GM23248 (cell line): ENCODE measurements at regions not wholly inside any gene's neighbourhood (a gene's known extent, or its start where the extent isn't known, plus 50 kb on each side); places are given as distances from the start of the nearest gene placed in this dataset.

ENCODE experiments used
- DNase-seq: peaks from one replicate; pipeline ENCODE4 v3.0.0-alpha.2; 2015
- H2AFZ ChIP-seq: fragments of 200-600 bp; sonication (generic); 2 replicates; pipeline ENCODE4 v1.6.1; 2016; ENCODE audit warnings: antibody characterized with exemption
- H3F3A ChIP-seq: fragments of 200-600 bp; sonication (generic); 2 replicates; pipeline ENCODE4 v1.6.1; 2016; ENCODE audit warnings: mild to moderate bottlenecking, antibody characterized with exemption, mixed run types; ENCODE audit not compliant: insufficient read depth
- H3K27ac ChIP-seq: fragments of 200-600 bp; sonication (generic); 2 replicates; pipeline ENCODE4 v1.5.1; 2016; ENCODE audit warnings: mild to moderate bottlenecking
- H3K27me3 ChIP-seq: fragments of 200-600 bp; sonication (generic); replicated peaks from 2 replicates; pipeline ENCODE4 v1.6.1; 2016; ENCODE audit warnings: mild to moderate bottlenecking; ENCODE audit not compliant: insufficient read depth
- H3K36me3 ChIP-seq: fragments of 200-600 bp; sonication (generic); 2 replicates; pipeline ENCODE4 v1.6.1; 2016; ENCODE audit warnings: low read depth, mild to moderate bottlenecking
- H3K4me1 ChIP-seq: fragments of 200-600 bp; sonication (generic); 2 replicates; pipeline ENCODE4 v1.6.1; 2016; ENCODE audit warnings: mild to moderate bottlenecking; ENCODE audit not compliant: insufficient read depth
- H3K4me2 ChIP-seq: fragments of 200-600 bp; sonication (generic); one replicate; pipeline ENCODE4 v1.6.1; 2016; ENCODE audit warnings: mild to moderate bottlenecking; ENCODE audit not compliant: unreplicated experiment
- H3K4me3 ChIP-seq: fragments of 200-600 bp; sonication (generic); 2 replicates; pipeline ENCODE4 v1.5.1; 2016; ENCODE audit warnings: mild to moderate bottlenecking
- H3K79me2 ChIP-seq: fragments of 200-600 bp; sonication (generic); 2 replicates; pipeline ENCODE4 v1.6.1; 2016; ENCODE audit warnings: mild to moderate bottlenecking; ENCODE audit not compliant: insufficient read depth
- H3K9ac ChIP-seq: fragments of 200-600 bp; sonication (generic); 2 replicates; pipeline ENCODE4 v1.6.1; 2016; ENCODE audit warnings: mild to moderate bottlenecking
- H3K9me2 ChIP-seq: fragments of 200-600 bp; sonication (generic); 2 replicates; pipeline ENCODE4 v1.6.1; 2016; ENCODE audit warnings: mixed run types, mild to moderate bottlenecking, moderate library complexity; ENCODE audit not compliant: insufficient read depth
- H3K9me3 ChIP-seq: fragments of 200-600 bp; sonication (generic); one replicate; pipeline ENCODE4 v1.6.1; 2017; ENCODE audit warnings: low read depth
- H4K20me1 ChIP-seq: fragments of 200-600 bp; sonication (generic); 2 replicates; pipeline ENCODE4 v1.6.0; 2016; ENCODE audit not compliant: insufficient read depth
- EZH2 ChIP-seq: fragments of 200-600 bp; sonication (generic); IDR thresholded peaks from 2 replicates; pipeline ENCODE4 v1.6.1; 2018; ENCODE audit warnings: antibody characterized with exemption, mild to moderate bottlenecking; ENCODE audit not compliant: insufficient read depth, poor library complexity, severe bottlenecking
- EZH2phosphoT487 ChIP-seq: fragments of 200-600 bp; sonication (generic); IDR thresholded peaks from 2 replicates; pipeline ENCODE4 v1.6.1; 2018; ENCODE audit warnings: antibody characterized with exemption, moderate library complexity, mild to moderate bottlenecking, low read depth; ENCODE audit not compliant: insufficient read depth
- WGBS, 2 experiments: methylation state at CpG; one replicate each; pipeline ENCODE4 v1.1.6; 2015 to 2017; ENCODE audit warnings: low lambda C conversion rate in 2 of 2, low coverage in 1 of 2; ENCODE audit errors: missing lambda C conversion rate in 2 of 2; 5-methylcytosine and 5-hydroxymethylcytosine counted together
- in situ Hi-C: fragments of 300-500 bp; cut with MboI; formaldehyde crosslinking; loops from 2 replicates; pipeline ENCODE4 v1.15.0; 2020

DNA sequence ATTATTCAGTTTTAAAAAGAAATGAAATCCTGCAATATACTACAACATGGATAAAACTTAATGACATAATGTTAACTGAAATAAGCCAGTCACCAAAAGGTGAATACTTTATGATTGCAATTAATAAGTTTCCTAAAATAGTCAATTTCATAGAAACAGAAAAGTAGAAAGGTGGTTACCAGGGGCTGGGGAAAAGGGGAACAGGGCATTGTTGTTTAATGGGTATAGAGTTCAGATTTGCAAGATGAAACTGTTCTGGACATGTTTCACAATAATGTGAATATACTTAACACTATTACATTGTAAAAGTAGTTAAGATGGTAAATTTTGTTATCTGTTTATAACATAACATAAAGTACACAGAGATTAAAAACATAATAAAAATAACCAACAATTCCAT lies 550.9 kb downstream of the CCER1 start:
- Histone ChIP-seq H3K9me2 (no peaks in the 10 kb centered on the region), H3K4me1 (no peaks in the 10 kb centered on the region), H3K4me2 (no peak overlapping the region), H4K20me1 (no peaks in the 10 kb centered on the region), H3K4me3 (no peak overlapping the region), H3K36me3 (no peaks in the 10 kb centered on the region), H3F3A (no peaks in the 10 kb centered on the region), H3K27ac (no peak overlapping the region), H3K27me3 (no peaks in the 10 kb centered on the region), H3K79me2 (no peaks in the 10 kb centered on the region), H2AFZ (no peak overlapping the region), H3K9me3 (no peaks in the 10 kb centered on the region), H3K9ac (no peak overlapping the region)
- no peak for DNase-seq
- in situ Hi-C loops = no loop called here
- TF ChIP-seq EZH2phosphoT487 = no peak
- no peak for TF ChIP-seq EZH2

DNA sequence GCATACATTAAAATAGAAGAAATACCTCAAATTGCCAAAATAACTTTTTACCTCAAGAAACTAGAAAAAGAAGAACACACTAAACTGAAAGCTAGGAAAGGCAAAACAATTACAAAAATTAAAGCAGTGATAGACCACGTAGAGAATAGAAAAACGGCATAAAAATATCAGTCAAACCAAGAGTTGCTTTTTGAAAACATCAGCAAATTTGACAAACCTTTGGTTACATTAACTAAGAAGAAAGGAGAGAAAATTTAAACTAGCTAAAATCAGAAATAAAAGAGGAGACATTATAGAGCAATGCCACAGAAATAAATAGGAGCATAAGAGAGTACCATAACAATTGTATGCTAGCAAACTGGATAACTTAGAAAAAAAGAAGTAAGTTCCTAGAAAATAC lies 553.8 kb downstream of the CCER1 start:
- no peaks in the 10 kb centered on the region for H3K27me3 ChIP-seq
- TF ChIP-seq EZH2 (no peak), EZH2phosphoT487 (no peak)
- H3K4me2 ChIP-seq = no peak overlapping the region
- H3K4me3 ChIP-seq = no peak overlapping the region
- no peaks in the 10 kb centered on the region for H4K20me1 ChIP-seq
- no peaks in the 10 kb centered on the region for H3K9me3 ChIP-seq
- no peak overlapping the region for H3K27ac ChIP-seq
- no peaks in the 10 kb centered on the region for H3F3A ChIP-seq
- WGBS, 2 experiments = 63 to 68% methylated on average over 2 of the region's 2 CpGs
- H3K9me2 ChIP-seq = no peaks in the 10 kb centered on the region
- no peaks in the 10 kb centered on the region for H3K4me1 ChIP-seq
- no peak for DNase-seq
- H3K36me3 ChIP-seq = no peaks in the 10 kb centered on the region
- H3K79me2 ChIP-seq = no peaks in the 10 kb centered on the region
- H3K9ac ChIP-seq = no peak overlapping the region
- in situ Hi-C loops = no loop called here
- H2AFZ ChIP-seq = 0 out of 2 replicates have a peak overlapping the region, but pooled peaks have one; percentile 15

GRCh38 chr12:90399357-90399756 lies 555.6 kb downstream of the CCER1 start:
- Histone ChIP-seq H3K4me1 (no peaks in the 10 kb centered on the region), H4K20me1 (no peaks in the 10 kb centered on the region), H3K9me3 (no peaks in the 10 kb centered on the region), H3K79me2 (no peaks in the 10 kb centered on the region), H3K36me3 (no peaks in the 10 kb centered on the region), H3K27me3 (no peaks in the 10 kb centered on the region), H3K9me2 (no peaks in the 10 kb centered on the region), H3F3A (no peaks in the 10 kb centered on the region), H3K4me2 (no peak overlapping the region), H3K4me3 (no peak overlapping the region), H2AFZ (no peak overlapping the region), H3K27ac (no peak overlapping the region), H3K9ac (no peak overlapping the region)
- TF ChIP-seq EZH2 (no peak), EZH2phosphoT487 (no peak)
- in situ Hi-C loops = no loop called here
- no peak for DNase-seq

- TF ChIP-seq EZH2phosphoT487 (no peak), EZH2 (no peak)
- H3K4me1 ChIP-seq = no peaks in the 10 kb centered on the region
- H3K36me3 ChIP-seq = no peaks in the 10 kb centered on the region
- H3K27ac ChIP-seq = no peak overlapping the region
- no peaks in the 10 kb centered on the region for H3K9me2 ChIP-seq
- H3F3A ChIP-seq = no peaks in the 10 kb centered on the region
- DNase-seq = no peak
- no peaks in the 10 kb centered on the region for H3K79me2 ChIP-seq
- in situ Hi-C loops = no loop called here
- H2AFZ ChIP-seq = no peak overlapping the region
- H3K4me2 ChIP-seq = no peak overlapping the region
- H3K27me3 ChIP-seq = no peaks in the 10 kb centered on the region
- H3K4me3 ChIP-seq = no peak overlapping the region
- H3K9ac ChIP-seq = no peak overlapping the region
- no peaks in the 10 kb centered on the region for H4K20me1 ChIP-seq
- no peaks in the 10 kb centered on the region for H3K9me3 ChIP-seq
Measured at GRCh38 chr12:90398285-90398836, 556.6 kb downstream of the CCER1 start.

- Histone ChIP-seq H2AFZ (no peak overlapping the region), H3K36me3 (no peaks in the 10 kb centered on the region), H4K20me1 (no peaks in the 10 kb centered on the region), H3K27ac (no peak overlapping the region), H3K4me1 (no peaks in the 10 kb centered on the region), H3K9me3 (no peaks in the 10 kb centered on the region), H3F3A (no peaks in the 10 kb centered on the region), H3K4me3 (no peak overlapping the region), H3K4me2 (no peak overlapping the region), H3K9me2 (no peaks in the 10 kb centered on the region), H3K27me3 (no peaks in the 10 kb centered on the region), H3K9ac (no peak overlapping the region), H3K79me2 (no peaks in the 10 kb centered on the region)
- DNase-seq = no peak
- in situ Hi-C loops = no loop called here
- TF ChIP-seq EZH2 (no peak), EZH2phosphoT487 (no peak)
- WGBS, 2 experiments = 48 to 54% methylated on average over 1 of the region's 1 CpG
Measured at GRCh38 chr12:90396556-90396955, 558.4 kb downstream of the CCER1 start.
